WTC11 (cell line): ENCODE measurements at regions not wholly inside any gene's neighbourhood (a gene's known extent, or its start where the extent isn't known, plus 50 kb on each side); places are given as distances from the start of the nearest gene placed in this dataset.

Source experiments
- ATAC-seq: fragments of 200-7000 bp; cut with Tn5 transposase; 2 replicates; pipeline ENCODE4 v1.10.0; 2021; ENCODE audit warnings: mild to moderate bottlenecking, moderate library complexity
- CTCF ChIA-PET: fragments of 300-600 bp; sonication (Branson Sonifier 250); formaldehyde crosslinking; loops from one replicate; lab custom pipeline; 2021; ENCODE audit warnings: antibody characterized with exemption; lab: Charles Lee
- POLR2A ChIA-PET: fragments of 350-600 bp; sonication (Branson Sonifier 250); formaldehyde crosslinking; loops from one replicate; lab custom pipeline; 2021; ENCODE audit warnings: antibody characterized with exemption; lab: Charles Lee
- DNase-seq: peaks from one replicate; pipeline ENCODE4 v3.0.0; 2021; ENCODE audit warnings: low spot score
- H3K27ac Mint-ChIP-seq: 2 replicates; pipeline ENCODE4 v1.8.0; 2021; ENCODE audit warnings: mixed read lengths
- H3K27me3 Mint-ChIP-seq: 2 replicates; pipeline ENCODE4 v1.8.0; 2021; ENCODE audit warnings: low read depth, mild to moderate bottlenecking, moderate library complexity, mixed read lengths
- H3K36me3 Mint-ChIP-seq: 2 replicates; pipeline ENCODE4 v1.8.0; 2021; ENCODE audit warnings: mixed read lengths
- H3K4me1 Mint-ChIP-seq: 2 replicates; pipeline ENCODE4 v1.8.0; 2022; ENCODE audit warnings: mixed read lengths
- H3K4me3 Mint-ChIP-seq: 2 replicates; pipeline ENCODE4 v1.8.0; 2021; ENCODE audit warnings: mild to moderate bottlenecking, moderate library complexity, mixed read lengths
- H3K9me3 Mint-ChIP-seq: 2 replicates; pipeline ENCODE4 v1.8.0; 2021; ENCODE audit warnings: mixed read lengths
- ARID4B ChIP-seq: sonication (generic); formaldehyde crosslinking; IDR thresholded peaks from 2 replicates; pipeline ENCODE4 v1.8.0; 2023; ENCODE audit warnings: missing genetic modification reagents, mild to moderate bottlenecking, borderline replicate concordance
- ATF1 ChIP-seq: sonication (generic); formaldehyde crosslinking; IDR thresholded peaks from 2 replicates; pipeline ENCODE4 v1.8.1; 2023; ENCODE audit warnings: mild to moderate bottlenecking, moderate library complexity, missing genetic modification reagents
- ATF3 ChIP-seq: sonication (generic); formaldehyde crosslinking; conservative IDR thresholded peaks from 2 replicates; pipeline ENCODE4 v1.8.1; 2022; ENCODE audit warnings: mild to moderate bottlenecking, missing genetic modification reagents
- CREB1 ChIP-seq: sonication (generic); formaldehyde crosslinking; IDR thresholded peaks from 2 replicates; pipeline ENCODE4 v1.8.0; 2023; ENCODE audit warnings: mild to moderate bottlenecking, missing genetic modification reagents
- ESRRA ChIP-seq: sonication (generic); formaldehyde crosslinking; IDR thresholded peaks from 2 replicates; pipeline ENCODE4 v1.8.1; 2022; ENCODE audit warnings: mild to moderate bottlenecking, missing genetic modification reagents, borderline replicate concordance
- GRHL2 ChIP-seq: fragments of 250-450 bp; sonication (Bioruptor Pico); IDR thresholded peaks from 2 replicates; pipeline ENCODE4 v1.8.0; 2022; ENCODE audit warnings: mild to moderate bottlenecking, moderate library complexity; ENCODE audit not compliant: insufficient replicate concordance, severe bottlenecking
- MYBL2 ChIP-seq: sonication (generic); formaldehyde crosslinking; IDR thresholded peaks from 2 replicates; pipeline ENCODE4 v1.8.1; 2023; ENCODE audit warnings: mild to moderate bottlenecking, moderate library complexity, missing genetic modification reagents
- NFE2L1 ChIP-seq: sonication (generic); formaldehyde crosslinking; IDR thresholded peaks from 2 replicates; pipeline ENCODE4 v1.8.1; 2023; ENCODE audit warnings: missing genetic modification reagents
- NR3C1 ChIP-seq: sonication (generic); formaldehyde crosslinking; conservative IDR thresholded peaks from 2 replicates; pipeline ENCODE4 v1.8.1; 2023; ENCODE audit warnings: low read depth, mild to moderate bottlenecking, missing genetic modification reagents
- RELA ChIP-seq: sonication (generic); formaldehyde crosslinking; IDR thresholded peaks from 2 replicates; pipeline ENCODE4 v1.8.1; 2022; ENCODE audit warnings: missing genetic modification reagents, mild to moderate bottlenecking, borderline replicate concordance
- SP1 ChIP-seq: sonication (generic); formaldehyde crosslinking; conservative IDR thresholded peaks from 2 replicates; pipeline ENCODE4 v1.8.1; 2022; ENCODE audit warnings: missing genetic modification reagents
- ZBTB21 ChIP-seq: sonication (generic); formaldehyde crosslinking; IDR thresholded peaks from 2 replicates; pipeline ENCODE4 v1.8.1; 2023; ENCODE audit warnings: mild to moderate bottlenecking, missing genetic modification reagents, borderline replicate concordance
- ZNF121 ChIP-seq: sonication (generic); formaldehyde crosslinking; IDR thresholded peaks from 2 replicates; pipeline ENCODE4 v1.8.0; 2023; ENCODE audit warnings: missing genetic modification reagents
- ZNF219 ChIP-seq: sonication (generic); formaldehyde crosslinking; IDR thresholded peaks from 2 replicates; pipeline ENCODE4 v1.8.0; 2023; ENCODE audit warnings: missing genetic modification reagents, mild to moderate bottlenecking, borderline replicate concordance
- ZNF263 ChIP-seq: sonication (generic); formaldehyde crosslinking; IDR thresholded peaks from 2 replicates; pipeline ENCODE4 v1.8.1; 2022; ENCODE audit warnings: low read depth, mild to moderate bottlenecking, moderate library complexity, missing genetic modification reagents
- ZNF423 ChIP-seq: fragments of 250-450 bp; sonication (Bioruptor Pico); IDR thresholded peaks from 2 replicates; pipeline ENCODE4 v2.1.2; 2022; ENCODE audit warnings: mild to moderate bottlenecking, moderate library complexity
- TF ChIP-seq, protein P1 (sequence below): sonication (generic); formaldehyde crosslinking; IDR thresholded peaks from 2 replicates; pipeline ENCODE4 v1.8.1; 2023; ENCODE audit warnings: mild to moderate bottlenecking, missing genetic modification reagents
- TF ChIP-seq, protein P2 (sequence below): sonication (generic); formaldehyde crosslinking; IDR thresholded peaks from 2 replicates; pipeline ENCODE4 v1.8.0; 2022; ENCODE audit warnings: mild to moderate bottlenecking, missing genetic modification reagents

- TF ChIP-seq NFE2L1 (CRISPR knock-in tag) (no peak), NR3C1 (CRISPR knock-in tag) (no peak), ZNF219 (CRISPR knock-in tag) (no peak), ZBTB21 (CRISPR knock-in tag) (no peak)
- TF ChIP-seq, protein P1, sequence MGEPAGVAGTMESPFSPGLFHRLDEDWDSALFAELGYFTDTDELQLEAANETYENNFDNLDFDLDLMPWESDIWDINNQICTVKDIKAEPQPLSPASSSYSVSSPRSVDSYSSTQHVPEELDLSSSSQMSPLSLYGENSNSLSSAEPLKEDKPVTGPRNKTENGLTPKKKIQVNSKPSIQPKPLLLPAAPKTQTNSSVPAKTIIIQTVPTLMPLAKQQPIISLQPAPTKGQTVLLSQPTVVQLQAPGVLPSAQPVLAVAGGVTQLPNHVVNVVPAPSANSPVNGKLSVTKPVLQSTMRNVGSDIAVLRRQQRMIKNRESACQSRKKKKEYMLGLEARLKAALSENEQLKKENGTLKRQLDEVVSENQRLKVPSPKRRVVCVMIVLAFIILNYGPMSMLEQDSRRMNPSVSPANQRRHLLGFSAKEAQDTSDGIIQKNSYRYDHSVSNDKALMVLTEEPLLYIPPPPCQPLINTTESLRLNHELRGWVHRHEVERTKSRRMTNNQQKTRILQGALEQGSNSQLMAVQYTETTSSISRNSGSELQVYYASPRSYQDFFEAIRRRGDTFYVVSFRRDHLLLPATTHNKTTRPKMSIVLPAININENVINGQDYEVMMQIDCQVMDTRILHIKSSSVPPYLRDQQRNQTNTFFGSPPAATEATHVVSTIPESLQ (CRISPR knock-in tag) = no peak
These were observed 61.5 kb downstream of the GSPT2 start (continued) for GRCh38 chrX:51804741-51805140.

DNA sequence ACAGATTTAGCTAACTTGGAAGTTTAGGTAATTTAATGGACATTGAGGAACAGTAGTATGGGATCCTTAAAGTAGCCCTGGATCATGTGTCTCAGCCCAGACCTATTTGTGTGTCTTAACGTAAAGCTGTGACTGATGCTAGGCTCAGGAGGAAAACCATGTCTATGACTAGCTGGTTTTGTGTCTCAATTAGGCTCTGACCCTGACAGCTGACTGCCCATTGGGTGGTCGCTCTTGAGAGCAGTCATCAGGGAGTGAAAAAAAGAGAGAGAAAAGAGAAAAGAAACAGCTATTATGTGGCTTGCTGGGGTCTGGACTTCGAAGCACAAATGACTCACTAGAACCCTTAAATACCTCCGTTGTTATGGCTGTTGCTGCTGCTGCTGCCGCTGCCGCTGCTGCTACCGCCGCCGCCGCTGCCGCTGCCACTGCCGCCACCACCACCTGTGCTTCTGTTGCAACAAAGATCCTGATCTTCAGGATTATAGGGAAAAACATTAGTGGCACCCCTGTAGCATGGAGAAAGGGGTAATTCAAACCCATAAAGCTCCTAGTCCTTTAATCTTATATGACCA lies 70.7 kb downstream of the GSPT2 start:
- CTCF ChIA-PET = interaction anchor here (1.3 to 1.6 kb wide), 2 partner anchors 47 to 173 kb away, joined by 3 to 5 read pairs; no protein-coding TSS in a partner anchor
- Mint-ChIP-seq H3K4me1 (peaks cover 15% of the 10 kb centered on the region; the same call in 1 of the 2 replicates), H3K4me3 (no peak overlapping the region), H3K9me3 (no peaks in the 10 kb centered on the region), H3K27me3 (no peaks in the 10 kb centered on the region), H3K27ac (no peak overlapping the region), H3K36me3 (peaks cover 11% of the 10 kb centered on the region; the same call in 1 of the 2 replicates)
- no peak for DNase-seq
- ATAC-seq = no peak
- TF ChIP-seq ZBTB21 (CRISPR knock-in tag) = no peak
- TF ChIP-seq MYBL2 (CRISPR knock-in tag) = no peak
- no peak for TF ChIP-seq RELA
- TF ChIP-seq SP1 (CRISPR knock-in tag) = no peak
- TF ChIP-seq ZNF423 = no peak
- TF ChIP-seq ZNF121 (CRISPR knock-in tag) = no peak
- TF ChIP-seq ESRRA (CRISPR knock-in tag) = no peak
- TF ChIP-seq ATF3 (CRISPR knock-in tag) = no peak
- TF ChIP-seq ZNF263 (CRISPR knock-in tag) = no peak
- no peak for TF ChIP-seq ARID4B (CRISPR knock-in tag)
- TF ChIP-seq GRHL2 (CRISPR knock-in tag) = no peak
- no peak for TF ChIP-seq CREB1
- TF ChIP-seq, protein P2, sequence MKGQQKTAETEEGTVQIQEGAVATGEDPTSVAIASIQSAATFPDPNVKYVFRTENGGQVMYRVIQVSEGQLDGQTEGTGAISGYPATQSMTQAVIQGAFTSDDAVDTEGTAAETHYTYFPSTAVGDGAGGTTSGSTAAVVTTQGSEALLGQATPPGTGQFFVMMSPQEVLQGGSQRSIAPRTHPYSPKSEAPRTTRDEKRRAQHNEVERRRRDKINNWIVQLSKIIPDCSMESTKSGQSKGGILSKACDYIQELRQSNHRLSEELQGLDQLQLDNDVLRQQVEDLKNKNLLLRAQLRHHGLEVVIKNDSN (CRISPR knock-in tag) = no peak
- TF ChIP-seq ATF1 (CRISPR knock-in tag) = no peak
- POLR2A ChIA-PET = no interaction called here
